ENCODE measurements at regions not wholly inside any gene's neighbourhood (a gene's known extent, or its start where the extent isn't known, plus 50 kb on each side); places are given as distances from the start of the nearest gene placed in this dataset.

DNA sequence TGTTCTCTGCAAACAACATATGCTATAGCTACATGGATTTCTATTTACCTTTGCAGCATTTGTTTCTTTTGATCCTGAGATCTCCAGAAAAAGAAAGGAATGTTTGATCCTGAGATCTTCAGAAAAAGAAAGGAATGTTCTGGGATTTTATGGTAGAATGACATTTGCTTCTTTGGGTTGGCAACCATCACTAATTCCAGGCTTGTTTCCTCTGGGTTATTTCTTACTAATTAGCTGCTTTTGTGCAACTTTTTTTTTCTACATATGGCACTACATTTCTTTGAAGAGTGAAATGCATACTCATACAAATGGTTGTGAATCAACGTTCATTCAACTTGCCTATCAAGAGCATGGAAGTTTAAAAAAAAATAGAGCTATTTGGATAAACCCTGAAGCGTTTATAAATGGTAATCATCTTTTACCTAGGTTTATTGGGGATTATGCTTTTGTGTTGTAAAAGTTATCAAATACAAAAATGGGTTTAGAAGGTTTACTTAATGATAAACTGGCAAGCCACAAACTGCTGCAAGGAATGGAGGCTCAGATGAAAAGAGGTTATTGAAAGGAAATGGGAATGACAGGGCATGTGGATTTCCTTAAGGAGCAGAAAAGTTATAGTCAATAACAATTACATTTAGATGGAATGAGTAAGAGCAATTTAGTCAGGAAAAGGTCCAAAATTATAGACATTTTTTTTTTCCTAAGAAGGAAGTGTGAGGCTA, 95.6 kb upstream of the PCDH18 start:
- Histone ChIP-seq H3K4me1 (no peaks in the 10 kb centered on the region), H3K4me3 (no peak overlapping the region), H3K36me3 (no peaks in the 10 kb centered on the region), H3K9me3 (peaks cover 0 to 4% (median 0%) of the 10 kb centered on the region in 8 donors), H3K27ac (no peak overlapping the region), H3K27me3 (replicated peaks in 1 of 7) (no peaks in the 10 kb centered on the region)
- DNase-seq, result no peak
- 69 to 91% (median 77%) methylated on average over 2 of the region's 2 CpGs for WGBS, 5 donors
- intact Hi-C loops (cut with DNase I; ENCODE audit: low total_unique reads), result no loop called here
- TF ChIP-seq, protein P1, sequence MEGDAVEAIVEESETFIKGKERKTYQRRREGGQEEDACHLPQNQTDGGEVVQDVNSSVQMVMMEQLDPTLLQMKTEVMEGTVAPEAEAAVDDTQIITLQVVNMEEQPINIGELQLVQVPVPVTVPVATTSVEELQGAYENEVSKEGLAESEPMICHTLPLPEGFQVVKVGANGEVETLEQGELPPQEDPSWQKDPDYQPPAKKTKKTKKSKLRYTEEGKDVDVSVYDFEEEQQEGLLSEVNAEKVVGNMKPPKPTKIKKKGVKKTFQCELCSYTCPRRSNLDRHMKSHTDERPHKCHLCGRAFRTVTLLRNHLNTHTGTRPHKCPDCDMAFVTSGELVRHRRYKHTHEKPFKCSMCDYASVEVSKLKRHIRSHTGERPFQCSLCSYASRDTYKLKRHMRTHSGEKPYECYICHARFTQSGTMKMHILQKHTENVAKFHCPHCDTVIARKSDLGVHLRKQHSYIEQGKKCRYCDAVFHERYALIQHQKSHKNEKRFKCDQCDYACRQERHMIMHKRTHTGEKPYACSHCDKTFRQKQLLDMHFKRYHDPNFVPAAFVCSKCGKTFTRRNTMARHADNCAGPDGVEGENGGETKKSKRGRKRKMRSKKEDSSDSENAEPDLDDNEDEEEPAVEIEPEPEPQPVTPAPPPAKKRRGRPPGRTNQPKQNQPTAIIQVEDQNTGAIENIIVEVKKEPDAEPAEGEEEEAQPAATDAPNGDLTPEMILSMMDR (IDR thresholded peaks at IDR 0.05 in 8 of 11, conservative IDR thresholded peaks at IDR 0.05 in 3 of 11), result no peak
- TF ChIP-seq POLR2A (IDR thresholded peaks at IDR 0.05), result no peak
- TF ChIP-seq POLR2AphosphoS5 (IDR thresholded peaks at IDR 0.05), result no peak

- H3K4me1 ChIP-seq, result no peaks in the 10 kb centered on the region
Observed at GRCh38 chr4:137626942-137627738, 94.8 kb upstream of the PCDH18 start.

GRCh38 chr4:137623013-137623412, 90.7 kb upstream of the PCDH18 start:
- no peak for DNase-seq
- Histone ChIP-seq H3K27ac (no peak overlapping the region), H3K4me3 (no peak overlapping the region), H3K4me1 (no peaks in the 10 kb centered on the region), H3K27me3 (replicated peaks in 1 of 7) (no peaks in the 10 kb centered on the region), H3K36me3 (no peaks in the 10 kb centered on the region), H3K9me3 (peaks cover 0 to 4% (median 0%) of the 10 kb centered on the region in 8 donors)
- TF ChIP-seq POLR2A (IDR thresholded peaks at IDR 0.05) (no peak), POLR2AphosphoS5 (IDR thresholded peaks at IDR 0.05) (no peak)
- TF ChIP-seq, protein P1 (IDR thresholded peaks at IDR 0.05 in 8 of 11, conservative IDR thresholded peaks at IDR 0.05 in 3 of 11), result no peak
- 52 to 72% (median 61%) methylated on average over 2 of the region's 2 CpGs for WGBS, 5 donors
- intact Hi-C loops (cut with DNase I; ENCODE audit: low total_unique reads), result no loop called here

More at GRCh38 chr4:137626942-137627738, 94.8 kb upstream of the PCDH18 start:
- intact Hi-C loops (cut with DNase I; ENCODE audit: low total_unique reads), result no loop called here
- no peak for TF ChIP-seq POLR2AphosphoS5 (IDR thresholded peaks at IDR 0.05)
- no peak for TF ChIP-seq POLR2A (IDR thresholded peaks at IDR 0.05)
- TF ChIP-seq, protein P1 (IDR thresholded peaks at IDR 0.05 in 8 of 11, conservative IDR thresholded peaks at IDR 0.05 in 3 of 11), result no peak
- Histone ChIP-seq H3K4me3 (no peak overlapping the region), H3K27ac (no peak overlapping the region), H3K27me3 (replicated peaks in 1 of 7) (no peaks in the 10 kb centered on the region), H3K9me3 (peaks cover 0 to 4% (median 0%) of the 10 kb centered on the region in 8 donors), H3K36me3 (no peaks in the 10 kb centered on the region)
- no peak for DNase-seq
- 72 to 83% (median 76%) methylated on average over 4 of the region's 4 CpGs for WGBS, 5 donors

DNA sequence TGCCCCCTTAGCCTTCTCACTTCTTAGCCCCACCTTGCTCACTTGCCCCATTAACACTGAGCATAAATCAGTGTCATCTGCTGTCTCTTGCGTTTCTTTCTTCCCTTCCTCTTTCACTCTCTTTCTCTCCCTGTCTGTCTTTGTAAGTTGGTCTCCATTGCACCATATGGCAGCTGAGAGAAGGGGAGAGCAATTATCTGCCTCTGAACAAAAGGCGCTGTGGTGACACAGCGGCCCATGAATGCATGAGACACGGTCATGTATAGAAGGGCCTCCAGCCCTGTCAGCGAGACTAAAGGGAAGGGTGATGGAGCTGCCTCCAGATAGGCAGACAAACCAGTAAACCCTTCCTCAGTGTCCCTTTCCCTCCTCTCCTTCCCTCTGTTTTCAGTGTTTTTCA, 88.8 kb upstream of the PCDH18 start:
- WGBS, 5 donors, result 80 to 89% (median 82%) methylated on average over 5 of the region's 5 CpGs
- H3K27me3 ChIP-seq (replicated peaks in 1 of 7), result no peaks in the 10 kb centered on the region
- no peak overlapping the region for H3K27ac ChIP-seq
- H3K4me1 ChIP-seq, result no peaks in the 10 kb centered on the region
- no peak for DNase-seq
- H3K9me3 ChIP-seq, result peaks cover 0 to 4% (median 0%) of the 10 kb centered on the region in 8 donors
- no peaks in the 10 kb centered on the region for H3K36me3 ChIP-seq
- H3K4me3 ChIP-seq, result no peak overlapping the region
- TF ChIP-seq POLR2AphosphoS5 (IDR thresholded peaks at IDR 0.05) (no peak), POLR2A (IDR thresholded peaks at IDR 0.05) (no peak)
- TF ChIP-seq, protein P1 (IDR thresholded peaks at IDR 0.05 in 8 of 11, conservative IDR thresholded peaks at IDR 0.05 in 3 of 11), result no peak
- intact Hi-C loops (cut with DNase I; ENCODE audit: low total_unique reads), result no loop called here
